ENCODE measurements at regions not wholly inside any gene's neighbourhood (a gene's known extent, or its start where the extent isn't known, plus 50 kb on each side); places are given as distances from the start of the nearest gene placed in this dataset.
A peak's percentile ranks its signal among the peaks of the same experiment; 100 is the strongest.

GRCh38 chr2:134177351-134177931, 76.4 kb upstream of the MGAT5 start (continued):
- TF ChIP-seq REST (IDR thresholded peaks at IDR 0.05; ENCODE audit: low read depth, low read length) (no peak; the same call in 1 of the 2 replicates), RFX5 (IDR thresholded peaks at IDR 0.05; ENCODE audit: low read length) (no peak), CTCF (IDR thresholded peaks at IDR 0.05) (no peak), USF2 (IDR thresholded peaks at IDR 0.05; ENCODE audit: borderline replicate concordance, low read depth, low read length) (no peak), MXI1 (IDR thresholded peaks at IDR 0.05; ENCODE audit: low read depth, low read length) (no peak)

GRCh38 chr2:134178138-134178877, 75.6 kb upstream of the MGAT5 start:
- Histone ChIP-seq H3K27me3 (ENCODE audit: insufficient read depth) (no peaks in the 10 kb centered on the region), H3K9ac (peak overlapping the region; percentile 35; the same call in 1 of the 2 replicates), H3K36me3 (replicated peaks in 1 of 2; ENCODE audit: control insufficient read depth in 1 of 2, insufficient read depth in 2 of 2, low read length in 1 of 2) (no peaks in the 10 kb centered on the region), H4K20me1 (ENCODE audit: insufficient read depth) (no peaks in the 10 kb centered on the region), H3K4me1 (ENCODE audit: control insufficient read depth in 1 of 2, insufficient read depth in 2 of 2, low read depth in 1 of 2, low read length in 1 of 2) (peaks cover 25 to 32% of the 10 kb centered on the region in 2 experiments; a peak in 3 of 4 replicates), H3K9me2 (no peaks in the 10 kb centered on the region), H3K79me2 (ENCODE audit: insufficient read depth) (peaks cover 8% of the 10 kb centered on the region; the same call in 1 of the 2 replicates), H3K27ac (ENCODE audit: low read depth in 2 of 2, low read length in 1 of 2) (peak overlapping the region; percentile 73 to 74), H3K4me2 (peak overlapping the region; percentile 65), H3K4me3 (ENCODE audit: low read depth in 2 of 2, low read length in 1 of 2) (no peak overlapping the region; a peak in 1 of 4 replicates), H3F3A (replicated peaks; ENCODE audit: insufficient read depth) (peaks cover 21% of the 10 kb centered on the region), H3K9me3 (no peaks in the 10 kb centered on the region), H2AFZ (ENCODE audit: low read depth) (no peak overlapping the region)
- ChIA-PET POLR2A (no interaction called here), CTCF (interaction anchor here (0.9 to 1.3 kb wide), 4 partner anchors 10 to 233 kb away, joined by 3 read pairs; no protein-coding TSS in a partner anchor)
- DNase-seq = no peak
- 91% methylated on average over 3 of the region's 3 CpGs for WGBS (ENCODE audit: low lambda C conversion rate)
- TF ChIP-seq ELF1 (IDR thresholded peaks at IDR 0.05) = no peak
- no peak for TF ChIP-seq USF1 (IDR thresholded peaks at IDR 0.05; ENCODE audit: borderline replicate concordance, low read depth)
- no peak for TF ChIP-seq NRF1 (IDR thresholded peaks at IDR 0.05; ENCODE audit: low read depth, low read length)
- TF ChIP-seq FOXJ3 (CRISPR knock-in tag; IDR thresholded peaks at IDR 0.05) = no peak
- no peak for TF ChIP-seq TEAD4 (IDR thresholded peaks at IDR 0.05; ENCODE audit: borderline replicate concordance, insufficient read depth)
- TF ChIP-seq RXRA (IDR thresholded peaks at IDR 0.05; ENCODE audit: borderline replicate concordance, low read depth) = no peak
- TF ChIP-seq RAD21 (IDR thresholded peaks at IDR 0.05; ENCODE audit: low read length) = no peak
- no peak for TF ChIP-seq CTCF (IDR thresholded peaks at IDR 0.05)
- TF ChIP-seq ZBTB33 (IDR thresholded peaks at IDR 0.05; ENCODE audit: borderline replicate concordance, low read depth) = no peak
- TF ChIP-seq RCOR1 (IDR thresholded peaks at IDR 0.05; ENCODE audit: low read length) = no peak
- no peak; the same call in 1 of the 2 replicates for TF ChIP-seq PBX3 (IDR thresholded peaks at IDR 0.05)
- TF ChIP-seq JUND (IDR thresholded peaks at IDR 0.05) = peak; percentile 26
